GM13976 (cell line): ENCODE measurements at regions not wholly inside any gene's neighbourhood (a gene's known extent, or its start where the extent isn't known, plus 50 kb on each side); places are given as distances from the start of the nearest gene placed in this dataset.

Source experiments
- DNase-seq: peaks from one replicate; pipeline ENCODE4 v3.0.0; 2012; ENCODE audit warnings: low spot score
- in situ Hi-C: fragments of 300-500 bp; cut with MboI; formaldehyde crosslinking; loops from one replicate; pipeline ENCODE4 v1.12.0; 2022; ENCODE audit warnings: low sequenced_read_pairs, mixed read lengths, inconsistent platforms; ENCODE audit not compliant: unreplicated experiment
- TF ChIP-seq, protein P1 (sequence below): IDR thresholded peaks from 2 replicates; pipeline ENCODE4 v1.5.1; 2012; ENCODE audit warnings: borderline replicate concordance, mild to moderate bottlenecking; ENCODE audit not compliant: insufficient read depth; ENCODE audit errors: extremely low read depth, missing control alignments, control extremely low read depth

DNA sequence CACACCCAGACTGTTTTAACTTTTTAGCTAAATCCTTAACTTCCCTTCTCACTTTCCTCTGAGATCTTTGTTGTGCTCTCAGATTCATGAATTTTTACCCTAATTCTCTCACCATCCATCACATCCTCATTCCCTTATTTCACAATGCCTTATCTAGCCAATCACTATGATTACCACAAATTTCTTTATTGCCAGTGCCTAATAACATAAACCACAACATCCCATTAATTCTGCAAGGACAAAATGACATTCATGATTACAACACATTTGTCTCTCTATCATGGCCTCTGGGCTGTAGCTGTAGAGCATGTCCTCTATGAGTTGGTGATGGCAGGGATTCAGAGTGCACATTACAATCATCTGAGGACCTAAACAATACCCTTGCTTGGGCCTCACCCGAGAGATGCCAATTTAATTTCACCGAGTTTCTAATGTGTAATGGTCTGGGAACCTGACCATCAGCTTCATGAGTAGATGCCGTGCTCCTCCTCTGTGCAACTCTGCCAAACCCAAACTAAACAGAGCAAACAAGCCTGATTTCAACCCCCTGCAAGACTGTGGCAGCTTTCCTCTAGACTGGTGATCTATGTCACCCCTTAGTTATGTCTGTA is 99.3 kb downstream of the SPTSSA start:
- no peak for DNase-seq
- TF ChIP-seq, protein P1, sequence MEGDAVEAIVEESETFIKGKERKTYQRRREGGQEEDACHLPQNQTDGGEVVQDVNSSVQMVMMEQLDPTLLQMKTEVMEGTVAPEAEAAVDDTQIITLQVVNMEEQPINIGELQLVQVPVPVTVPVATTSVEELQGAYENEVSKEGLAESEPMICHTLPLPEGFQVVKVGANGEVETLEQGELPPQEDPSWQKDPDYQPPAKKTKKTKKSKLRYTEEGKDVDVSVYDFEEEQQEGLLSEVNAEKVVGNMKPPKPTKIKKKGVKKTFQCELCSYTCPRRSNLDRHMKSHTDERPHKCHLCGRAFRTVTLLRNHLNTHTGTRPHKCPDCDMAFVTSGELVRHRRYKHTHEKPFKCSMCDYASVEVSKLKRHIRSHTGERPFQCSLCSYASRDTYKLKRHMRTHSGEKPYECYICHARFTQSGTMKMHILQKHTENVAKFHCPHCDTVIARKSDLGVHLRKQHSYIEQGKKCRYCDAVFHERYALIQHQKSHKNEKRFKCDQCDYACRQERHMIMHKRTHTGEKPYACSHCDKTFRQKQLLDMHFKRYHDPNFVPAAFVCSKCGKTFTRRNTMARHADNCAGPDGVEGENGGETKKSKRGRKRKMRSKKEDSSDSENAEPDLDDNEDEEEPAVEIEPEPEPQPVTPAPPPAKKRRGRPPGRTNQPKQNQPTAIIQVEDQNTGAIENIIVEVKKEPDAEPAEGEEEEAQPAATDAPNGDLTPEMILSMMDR: no peak
- in situ Hi-C loops: no loop called here

DNA sequence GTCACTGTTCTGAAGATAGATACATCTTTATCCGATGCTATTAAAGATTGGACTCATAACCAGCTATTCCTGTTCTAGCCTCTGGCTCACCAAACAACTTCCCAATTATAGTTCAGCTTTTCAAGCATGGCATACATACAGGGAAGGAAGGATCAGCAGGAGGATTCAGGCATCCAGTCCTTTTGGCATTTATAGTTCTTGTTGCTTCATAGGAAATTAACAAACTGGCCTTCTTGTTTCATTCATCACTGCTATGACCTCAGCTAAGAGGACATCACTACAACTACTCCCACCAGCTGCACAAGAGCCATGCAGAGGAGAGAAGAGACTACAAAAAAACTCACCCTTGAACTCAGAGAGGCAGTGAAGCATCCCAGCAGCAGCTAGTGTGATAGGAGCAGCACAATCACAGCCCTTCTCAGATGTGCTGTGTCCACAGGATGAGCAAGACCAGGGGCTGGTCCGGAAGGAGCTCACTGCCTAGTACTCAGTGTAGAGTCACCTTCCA is 100.5 kb downstream of the SPTSSA start:
- no peak for DNase-seq
- TF ChIP-seq, protein P1: no peak
- in situ Hi-C loops: no loop called here

DNA sequence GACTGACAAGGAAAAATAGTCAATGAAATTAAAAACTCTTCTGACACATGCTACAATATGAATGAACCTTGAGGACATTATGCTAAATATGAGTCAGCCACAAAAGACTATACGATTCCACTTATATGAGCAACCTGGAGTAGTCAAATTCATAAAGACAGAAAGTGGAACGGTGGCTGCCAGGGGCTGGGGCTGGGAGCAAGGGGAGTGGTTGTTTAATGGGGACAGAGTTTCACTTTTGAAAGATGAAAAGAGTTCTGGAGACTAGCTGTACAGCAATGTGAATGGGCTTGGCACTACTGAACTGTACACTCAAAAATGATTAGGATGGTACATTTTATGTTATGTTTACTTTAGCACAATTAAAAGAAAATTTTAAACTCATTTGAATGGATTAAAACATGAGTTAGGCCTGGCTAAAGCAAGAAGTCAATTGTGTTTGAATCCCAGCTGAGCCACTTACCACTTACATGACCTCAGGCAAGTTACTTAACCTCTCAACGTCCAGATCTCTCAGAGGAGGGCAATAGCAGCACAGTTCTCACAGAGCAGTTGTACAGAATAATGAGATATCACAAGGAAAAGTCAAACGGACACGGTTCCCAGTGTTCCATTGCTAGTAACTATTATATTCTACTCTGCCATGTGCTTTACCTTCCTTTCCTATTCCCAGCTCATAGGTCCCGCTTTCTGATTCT is 102.5 kb downstream of the SPTSSA start:
- in situ Hi-C loops: no loop called here
- DNase-seq: no peak
- TF ChIP-seq, protein P1: no peak

DNA sequence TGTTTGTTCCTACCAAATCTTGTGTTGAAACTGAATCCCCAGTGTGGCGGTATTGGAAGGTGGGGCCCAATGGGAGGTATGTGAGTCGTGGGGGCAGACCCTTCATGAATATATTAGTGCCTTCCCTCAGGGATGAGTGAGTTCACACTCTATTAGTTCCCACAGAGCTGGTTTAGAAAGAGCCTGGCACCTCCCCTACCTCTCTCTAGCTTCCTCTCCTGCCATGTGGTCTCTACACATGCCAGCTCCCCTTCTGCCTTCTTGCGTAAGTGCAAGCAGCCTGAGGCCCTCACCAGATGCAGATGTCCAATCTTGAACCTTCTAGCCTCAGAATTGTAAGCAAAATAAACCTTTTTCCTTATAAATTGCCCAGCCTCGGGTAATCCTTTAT is 105.8 kb downstream of the SPTSSA start:
- TF ChIP-seq, protein P1: no peak
- DNase-seq: no peak
- in situ Hi-C loops: no loop called here

DNA sequence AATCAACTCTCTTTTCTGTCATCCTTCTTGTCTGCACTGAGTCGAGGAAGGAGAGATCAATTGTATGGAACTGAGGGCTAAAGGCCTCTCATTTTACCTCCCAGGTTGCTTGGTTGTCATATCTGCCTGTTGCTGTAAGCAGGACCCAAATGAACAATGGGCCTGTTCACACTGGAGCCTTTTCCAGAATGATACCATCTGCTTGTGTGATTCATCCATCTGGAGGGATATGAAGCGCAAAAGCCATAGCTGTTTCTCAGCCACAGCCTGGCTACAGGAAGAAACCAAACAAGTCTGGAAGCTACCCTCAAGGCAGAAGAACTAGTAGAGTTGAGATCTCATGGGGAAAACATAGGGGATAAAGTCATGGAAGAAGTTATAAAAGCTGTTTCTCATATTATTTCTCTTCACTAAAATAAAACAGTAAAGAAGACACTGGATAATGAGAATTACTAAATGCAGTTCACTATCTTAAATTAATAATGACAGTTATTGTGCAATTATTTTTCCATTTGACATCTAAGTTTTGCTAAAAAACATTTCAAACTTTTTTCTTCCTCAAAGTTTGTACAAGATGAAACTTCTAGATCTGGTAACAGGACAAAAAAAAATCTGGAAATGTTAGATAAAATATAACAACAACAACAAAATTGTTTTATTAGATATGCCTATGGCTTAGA is 106.3 kb downstream of the SPTSSA start:
- TF ChIP-seq, protein P1: no peak
- DNase-seq: no peak
- in situ Hi-C loops: no loop called here

DNA sequence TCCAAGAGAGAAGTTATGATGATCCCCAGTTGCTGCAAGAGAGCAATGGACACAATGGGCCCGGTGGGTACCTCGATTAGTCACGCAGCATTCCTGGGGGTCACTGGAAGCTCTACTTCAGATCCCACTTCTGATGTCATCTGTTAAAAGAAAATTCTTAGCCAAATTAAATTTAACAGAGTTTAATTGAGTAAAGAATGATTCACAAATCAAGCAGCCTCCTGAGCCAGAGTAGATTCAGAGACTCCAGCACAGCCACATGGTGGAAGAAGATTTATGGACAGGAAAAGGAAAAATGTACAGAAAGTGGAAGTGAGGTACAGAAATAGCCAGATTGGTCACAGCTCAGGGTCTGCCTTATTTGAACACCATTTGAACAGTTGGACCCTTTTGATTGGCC is 107.5 kb downstream of the SPTSSA start:
- TF ChIP-seq, protein P1: no peak
- no peak for DNase-seq
- in situ Hi-C loops: no loop called here
